IPS DF 6.9 (cell line): ENCODE measurements at regions not wholly inside any gene's neighbourhood (a gene's known extent, or its start where the extent isn't known, plus 50 kb on each side); places are given as distances from the start of the nearest gene placed in this dataset.
"Not testable (repeated sequence)": the region's sequence is repeated elsewhere in the genome, so short reads cannot be mapped to it uniquely, and the experiment has no call there.

Source experiments
- DNase-seq: peaks from one replicate; pipeline ENCODE4 v3.0.0-alpha.2; 2013; ENCODE audit warnings: low read depth, low spot score
- H3K27ac ChIP-seq: one replicate; pipeline ENCODE4 v1.5.1; 2013; ENCODE audit warnings: low read length, control low read depth
- H3K27me3 ChIP-seq: 2 replicates; pipeline ENCODE4 v1.6.1; 2013; ENCODE audit warnings: mild to moderate bottlenecking, low read length; ENCODE audit not compliant: control insufficient read depth, insufficient read depth
- H3K36me3 ChIP-seq: 2 replicates; pipeline ENCODE4 v1.6.1; 2013; ENCODE audit warnings: low read length; ENCODE audit not compliant: control insufficient read depth, insufficient read depth
- H3K4me1 ChIP-seq: 2 replicates; pipeline ENCODE4 v1.6.1; 2013; ENCODE audit warnings: low read length; ENCODE audit not compliant: control insufficient read depth, insufficient read depth
- H3K4me3 ChIP-seq: 2 replicates; pipeline ENCODE4 v1.5.1; 2013; ENCODE audit warnings: mild to moderate bottlenecking, low read length
- H3K9me3 ChIP-seq: 2 replicates; pipeline ENCODE4 v1.6.1; 2013; ENCODE audit warnings: low read length, inconsistent platforms; ENCODE audit not compliant: control insufficient read depth, insufficient read depth
- WGBS: extraction: QIAGEN DNeasy Blood & Tissue Kit; methylation state at CpG from one replicate; pipeline ENCODE4 v1.1.7; 2013; ENCODE audit warnings: mixed read lengths, missing lambda C conversion rate; ENCODE audit not compliant: insufficient read length, insufficient coverage; 5-methylcytosine and 5-hydroxymethylcytosine counted together

DNA sequence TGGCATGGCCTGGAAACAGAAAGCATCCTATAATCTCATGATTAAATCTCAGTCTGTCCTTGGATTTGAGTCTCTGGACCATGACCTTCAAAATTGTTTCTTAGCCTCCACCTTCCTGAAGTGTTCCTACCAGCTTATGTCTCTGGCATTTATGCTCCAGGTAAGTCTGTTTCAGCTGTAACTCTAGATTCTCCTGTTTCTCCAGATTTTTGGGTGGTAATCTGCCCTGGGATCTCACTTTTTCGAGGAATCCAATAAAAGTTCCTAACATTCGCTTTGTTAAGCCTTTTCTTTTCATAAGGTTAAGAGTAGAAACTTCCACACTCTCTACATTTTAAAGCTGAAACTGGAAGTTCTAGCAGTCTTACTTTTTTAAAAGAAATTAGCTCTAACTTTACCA lies 318.5 kb downstream of the C6orf118 start:
- WGBS, result no CpG with 5 or more reads among the region's 2 CpGs
- H3K4me1 ChIP-seq, result no peaks in the 10 kb centered on the region

DNA sequence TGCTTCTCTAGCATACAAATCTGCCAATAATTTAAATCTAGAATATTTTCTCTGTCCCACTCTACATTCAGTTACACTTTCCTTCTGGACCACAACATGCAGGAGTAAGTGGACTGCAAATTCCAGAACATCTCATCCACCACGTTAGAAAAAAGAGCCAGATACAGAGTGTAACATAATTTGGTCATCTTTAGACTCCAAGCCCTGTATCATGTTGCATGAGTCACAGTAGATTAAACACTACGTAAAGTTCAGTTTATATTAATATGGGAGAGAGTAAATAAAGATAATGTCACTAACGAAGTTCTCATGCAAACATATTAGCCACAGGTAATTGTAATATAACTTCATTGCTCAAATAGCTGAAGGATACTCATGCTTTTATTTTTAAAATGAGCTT lies 327.0 kb downstream of the C6orf118 start:
- Histone ChIP-seq H3K36me3 (no peaks in the 10 kb centered on the region), H3K4me1 (no peaks in the 10 kb centered on the region), H3K9me3 (no peaks in the 10 kb centered on the region), H3K27me3 (no peaks in the 10 kb centered on the region; the same call in 1 of the 2 replicates), H3K4me3 (no peak overlapping the region), H3K27ac (no peak overlapping the region)
- WGBS, result no CpG with 5 or more reads among the region's 3 CpGs
- DNase-seq, result no peak

More for the DNA sequence above, 318.5 kb downstream of the C6orf118 start:
- Histone ChIP-seq H3K27ac (no peak overlapping the region), H3K36me3 (no peaks in the 10 kb centered on the region), H3K4me3 (no peak overlapping the region), H3K9me3 (no peaks in the 10 kb centered on the region), H3K27me3 (no peaks in the 10 kb centered on the region)
- DNase-seq, result no peak

DNA sequence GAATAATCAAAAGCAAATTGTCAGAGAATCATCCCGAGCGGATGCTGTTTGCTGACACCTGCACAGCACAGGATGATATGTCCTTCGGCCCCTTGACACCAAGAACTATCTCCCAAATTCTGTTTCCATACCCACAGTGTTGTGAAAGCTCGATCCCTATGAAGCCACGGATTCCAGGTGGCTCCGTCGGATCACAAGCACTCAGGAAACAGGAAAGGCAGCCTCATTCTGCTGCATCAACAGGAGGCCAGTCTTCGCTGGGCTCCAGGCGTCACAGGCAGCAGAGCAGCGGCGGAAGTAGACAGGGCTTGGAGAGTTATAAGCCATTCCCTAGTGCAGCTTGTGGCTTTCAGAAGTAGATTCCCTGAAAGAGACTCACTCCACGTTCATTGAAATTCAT lies 342.3 kb downstream of the C6orf118 start:
- Histone ChIP-seq H3K27me3 (no peaks in the 10 kb centered on the region), H3K9me3 (no peaks in the 10 kb centered on the region), H3K27ac (no peak overlapping the region), H3K4me3 (no peak overlapping the region), H3K36me3 (no peaks in the 10 kb centered on the region), H3K4me1 (no peaks in the 10 kb centered on the region)
- no peak for DNase-seq
- WGBS, result no CpG with 5 or more reads among the region's 12 CpGs

DNA sequence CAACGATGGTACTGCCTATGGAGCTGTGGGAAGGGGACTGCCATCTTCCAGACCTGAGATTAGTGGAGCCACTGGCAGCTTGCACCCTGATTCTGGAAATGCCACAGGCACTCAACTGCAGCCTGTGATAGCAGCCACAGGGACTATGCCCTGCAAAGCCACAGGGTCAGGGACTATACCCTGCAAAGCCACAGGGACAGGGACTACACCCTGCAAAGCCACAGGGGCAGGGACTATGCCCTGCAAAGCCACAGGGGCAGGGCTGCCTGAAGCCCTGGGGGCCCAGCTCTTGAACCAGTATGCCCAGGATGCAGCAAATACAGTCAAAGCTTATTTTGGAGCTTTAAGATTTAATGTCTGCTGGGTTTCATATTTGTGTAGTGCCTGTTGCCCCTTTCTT lies 346.6 kb downstream of the C6orf118 start:
- Histone ChIP-seq H3K27ac (no peak overlapping the region), H3K27me3 (no peaks in the 10 kb centered on the region), H3K9me3 (no peaks in the 10 kb centered on the region), H3K36me3 (no peaks in the 10 kb centered on the region), H3K4me3 (no peak overlapping the region), H3K4me1 (no peaks in the 10 kb centered on the region)
- DNase-seq, result no peak
- WGBS, result no CpG with 5 or more reads among the region's 1 CpG

DNA sequence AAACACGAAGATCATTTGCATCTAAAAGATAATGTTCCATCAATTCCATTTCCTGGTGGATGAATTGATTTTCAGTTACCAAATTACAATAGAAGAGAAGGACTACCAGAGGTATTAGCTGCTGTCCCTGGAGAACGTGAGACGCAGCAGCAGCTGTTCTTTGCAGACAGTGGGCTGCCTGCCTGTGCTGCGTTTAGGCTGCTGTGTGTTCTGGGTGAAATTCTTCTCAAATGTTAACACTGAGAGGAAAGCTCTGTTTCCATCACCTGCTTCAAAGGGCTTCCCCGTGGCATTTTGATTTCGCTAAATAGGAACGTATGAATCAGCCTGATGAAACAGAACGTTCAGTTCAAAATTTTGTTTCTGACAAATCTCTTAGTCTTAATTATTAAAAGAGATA lies 362.2 kb downstream of the C6orf118 start:
- Histone ChIP-seq H3K27ac (no peak overlapping the region), H3K4me1 (no peaks in the 10 kb centered on the region), H3K9me3 (no peaks in the 10 kb centered on the region), H3K4me3 (no peak overlapping the region), H3K27me3 (no peaks in the 10 kb centered on the region), H3K36me3 (no peaks in the 10 kb centered on the region)
- no CpG with 5 or more reads among the region's 8 CpGs for WGBS
- no peak for DNase-seq

DNA sequence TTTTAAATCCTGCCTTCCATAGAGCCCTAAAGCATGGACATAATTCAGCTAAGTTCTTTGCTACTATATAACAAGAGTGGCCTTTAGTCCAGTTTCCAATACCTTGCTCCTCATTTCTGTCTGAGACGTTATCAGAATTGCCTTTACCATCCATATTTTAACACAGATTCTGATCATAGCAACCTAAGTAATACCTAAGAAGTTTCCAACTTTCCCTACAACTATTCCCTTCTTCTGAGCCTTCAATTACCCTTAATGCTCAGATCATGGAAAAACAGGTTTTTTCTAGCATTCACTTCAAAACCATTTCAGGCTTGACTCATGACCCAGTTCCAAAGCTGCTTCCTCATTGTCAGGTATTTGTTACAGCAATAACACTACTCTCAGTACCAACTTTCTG lies 367.1 kb downstream of the C6orf118 start:
- no peak overlapping the region for H3K27ac ChIP-seq
- no peaks in the 10 kb centered on the region for H3K9me3 ChIP-seq
- no peaks in the 10 kb centered on the region for H3K4me1 ChIP-seq
- H3K27me3 ChIP-seq, result no peaks in the 10 kb centered on the region
- no peak for DNase-seq
- H3K4me3 ChIP-seq, result no peak overlapping the region
- no peaks in the 10 kb centered on the region for H3K36me3 ChIP-seq
- no CpG with 5 or more reads among the region's 1 CpG for WGBS

DNA sequence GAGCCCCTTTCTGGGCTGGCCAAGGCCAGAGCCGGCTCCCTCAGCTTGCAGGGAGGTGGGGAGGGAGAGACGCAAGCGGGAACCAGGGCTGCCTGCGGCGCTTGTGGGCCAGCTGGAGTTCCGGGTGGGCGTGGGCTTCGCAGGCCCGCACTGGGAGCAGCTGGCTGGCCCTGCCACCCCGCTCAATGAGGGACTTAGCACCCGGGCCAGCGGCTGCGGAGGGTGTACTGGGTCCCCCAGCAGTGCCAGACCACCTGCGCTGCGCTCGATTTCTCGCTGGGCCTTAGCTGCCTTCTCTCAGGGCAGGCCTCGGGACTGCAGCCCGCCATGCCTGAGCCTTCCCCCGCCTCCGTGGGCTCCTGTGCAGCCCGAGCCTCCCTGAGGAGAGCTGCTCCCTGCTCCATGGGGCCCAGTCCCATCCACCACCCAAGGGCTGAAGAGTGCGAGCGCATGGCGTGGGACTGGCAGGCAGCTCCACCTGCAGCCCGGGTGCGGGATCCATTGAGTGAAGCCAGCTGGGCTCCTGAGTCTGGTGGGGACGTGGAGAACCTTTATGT lies 376.1 kb downstream of the C6orf118 start:
- not testable (repeated sequence) for DNase-seq, H3K27me3 ChIP-seq, H3K4me1 ChIP-seq, H3K27ac ChIP-seq, H3K36me3 ChIP-seq, H3K9me3 ChIP-seq, H3K4me3 ChIP-seq
- no CpG with 5 or more reads among the region's 28 CpGs for WGBS

DNA sequence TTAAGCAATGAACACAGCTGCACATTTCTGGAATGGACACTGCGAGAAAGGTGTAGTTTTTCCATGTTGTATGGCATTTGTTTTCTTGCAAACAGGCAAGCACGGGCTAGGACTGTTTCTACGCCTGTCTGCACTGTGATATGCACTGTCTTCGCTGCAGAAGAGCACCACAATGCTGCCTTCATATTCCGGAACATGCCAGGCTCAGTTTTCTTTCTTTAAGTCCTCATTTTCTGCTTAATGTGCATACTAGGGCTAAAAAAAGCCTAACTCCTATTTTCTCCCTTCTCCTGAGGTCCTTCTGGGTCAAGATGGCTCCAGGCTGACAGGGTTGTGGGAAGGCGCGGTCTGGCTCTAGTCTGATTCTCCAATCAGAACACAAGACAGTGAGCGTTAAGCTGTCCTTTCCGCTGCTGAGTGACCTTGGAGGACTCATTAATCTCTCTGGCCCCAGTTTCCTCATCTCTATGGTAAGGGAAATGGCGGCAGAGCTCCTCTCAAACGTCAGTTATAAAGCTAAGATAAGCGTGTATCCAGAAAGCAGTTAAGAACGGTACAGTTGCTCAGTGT lies 379.9 kb downstream of the C6orf118 start:
- Histone ChIP-seq H3K27me3 (no peaks in the 10 kb centered on the region), H3K9me3 (no peaks in the 10 kb centered on the region), H3K4me3 (no peak overlapping the region), H3K27ac (no peak overlapping the region), H3K36me3 (no peaks in the 10 kb centered on the region), H3K4me1 (no peaks in the 10 kb centered on the region)
- no peak for DNase-seq
- WGBS, result no CpG with 5 or more reads among the region's 13 CpGs

DNA sequence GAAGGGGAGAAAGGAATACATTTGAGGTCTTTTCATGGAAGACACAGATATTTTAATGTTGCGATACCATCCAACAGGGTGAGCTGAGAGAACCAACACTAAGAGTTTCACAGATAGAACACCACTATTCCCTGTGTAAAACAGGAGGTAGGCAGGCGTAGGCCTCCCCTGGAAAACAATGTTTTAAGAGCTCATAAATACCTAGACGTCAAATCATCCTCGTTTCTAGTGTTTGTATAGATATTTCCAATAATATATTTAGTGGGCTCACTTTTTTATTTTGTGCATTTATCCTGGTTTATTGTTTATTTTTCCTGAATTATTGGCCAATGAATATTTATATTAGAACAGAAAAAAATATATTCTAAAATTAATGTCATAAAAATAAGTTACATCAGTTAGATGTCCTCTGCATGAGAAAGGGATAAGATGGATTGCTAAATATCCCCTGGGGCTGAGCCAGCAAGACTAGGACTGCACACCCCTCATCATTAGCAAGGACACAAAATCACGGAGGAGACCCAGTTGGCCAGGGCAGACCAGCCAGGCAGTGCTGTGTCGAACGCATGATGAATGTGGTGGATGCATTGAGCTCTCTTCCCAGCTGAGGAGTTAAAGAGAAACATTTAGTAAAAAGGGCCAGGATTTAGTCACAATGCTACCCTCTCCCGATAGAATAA lies 380.5 kb downstream of the C6orf118 start:
- Histone ChIP-seq H3K27ac (no peak overlapping the region), H3K9me3 (no peaks in the 10 kb centered on the region), H3K4me1 (no peaks in the 10 kb centered on the region), H3K4me3 (no peak overlapping the region), H3K27me3 (no peaks in the 10 kb centered on the region), H3K36me3 (no peaks in the 10 kb centered on the region)
- WGBS, result no CpG with 5 or more reads among the region's 8 CpGs
- no peak for DNase-seq

DNA sequence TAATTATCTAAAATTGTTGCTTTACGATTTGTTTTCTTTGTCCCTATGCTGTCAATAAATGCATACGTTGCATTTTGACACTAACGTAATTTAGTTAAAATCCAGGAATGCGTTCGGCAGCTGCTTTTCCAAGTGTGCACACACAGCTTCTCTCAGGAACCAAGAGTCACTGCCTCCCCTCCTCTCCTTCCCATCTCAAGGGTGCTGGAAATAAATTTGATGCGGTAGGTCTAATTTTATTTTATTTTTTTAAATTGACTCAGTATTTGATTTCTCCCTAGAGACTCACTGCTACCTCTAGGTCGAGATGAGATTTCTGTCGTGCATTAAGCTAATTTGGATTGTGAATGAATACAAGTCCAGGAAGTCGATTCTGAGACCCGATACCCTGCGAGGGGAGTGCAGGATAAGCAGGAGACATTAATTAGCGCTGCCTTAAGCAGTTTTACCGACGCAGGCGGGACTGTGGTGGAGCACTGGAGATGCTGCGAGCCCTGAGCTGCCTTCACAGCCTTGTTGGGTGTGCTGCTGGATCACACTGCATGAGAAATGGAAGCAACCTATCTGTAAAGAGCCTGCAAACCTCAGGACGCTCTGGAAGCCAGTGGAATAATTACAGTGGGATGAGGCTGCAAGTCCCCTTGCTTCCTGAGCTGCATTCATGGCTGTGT lies 381.2 kb downstream of the C6orf118 start:
- no peaks in the 10 kb centered on the region for H3K9me3 ChIP-seq
- no peaks in the 10 kb centered on the region for H3K4me1 ChIP-seq
- no peaks in the 10 kb centered on the region for H3K36me3 ChIP-seq
- no peak for DNase-seq
- no CpG with 5 or more reads among the region's 17 CpGs for WGBS
- no peak overlapping the region for H3K27ac ChIP-seq
- H3K4me3 ChIP-seq, result no peak overlapping the region
- no peaks in the 10 kb centered on the region for H3K27me3 ChIP-seq
